ENCODE measurements at regions not wholly inside any gene's neighbourhood (a gene's known extent, or its start where the extent isn't known, plus 50 kb on each side); places are given as distances from the start of the nearest gene placed in this dataset.
"Not testable (repeated sequence)": the region's sequence is repeated elsewhere in the genome, so short reads cannot be mapped to it uniquely, and the experiment has no call there.

DNA sequence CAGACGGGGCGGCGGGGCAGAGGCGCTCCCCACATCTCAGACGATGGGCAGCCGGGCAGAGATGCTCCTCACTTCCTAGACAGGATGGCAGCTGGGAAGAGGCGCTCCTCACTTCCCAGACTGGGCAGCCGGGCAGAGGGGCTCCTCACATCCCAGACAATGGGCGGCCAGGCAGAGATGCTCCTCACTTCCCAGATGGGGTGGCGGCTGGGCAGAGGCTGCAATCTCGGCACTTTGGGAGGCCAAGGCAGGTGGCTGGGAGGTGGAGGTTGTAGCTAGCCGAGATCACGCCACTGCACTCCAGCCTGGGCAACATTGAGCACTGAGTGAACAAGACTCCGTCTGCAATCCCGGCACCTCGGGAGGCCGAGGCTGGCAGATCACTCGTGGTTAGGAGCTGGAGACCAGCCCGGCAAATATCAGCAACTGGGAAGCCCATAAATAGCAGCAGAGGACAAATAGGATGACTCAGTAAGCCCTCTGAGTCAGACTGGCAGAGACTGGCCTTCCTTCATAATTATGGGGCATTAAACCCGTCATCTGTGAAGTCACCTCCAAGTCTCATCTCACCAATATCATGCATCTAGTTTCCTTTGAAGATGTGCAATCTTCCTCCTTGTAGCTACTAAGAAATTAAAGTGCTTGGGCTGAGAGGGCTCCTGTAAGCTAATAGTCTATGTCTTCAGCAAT is 337.3 kb downstream of the GOLGA6L6 start:
- H3K27me3 ChIP-seq (ENCODE audit: insufficient read depth, low read length); H4K20me1 ChIP-seq (ENCODE audit: insufficient read depth); RAD21 ChIA-PET (ENCODE audit: low non-redundant PET in 1 of 2, low total read pairs in 2 of 2, uncharacterized antibody in 2 of 2, unreplicated experiment in 2 of 2); ATAC-seq; H3K9ac ChIP-seq (ENCODE audit: low read length); intact Hi-C loops (cut with micrococcal nuclease); H3K4me2 ChIP-seq (ENCODE audit: low read length); BruUV-seq (replicated peaks); DNase-seq (ENCODE audit: low read depth, low spot score); CTCF ChIA-PET; H3K4me3 ChIP-seq (replicated peaks in 1 of 2; ENCODE audit: low read depth in 1 of 2, low read length in 2 of 2); H3K27ac ChIP-seq (ENCODE audit: low read depth, low read length); H3K4me1 ChIP-seq (ENCODE audit: control insufficient read depth in 1 of 2, insufficient read depth in 2 of 2, low read length in 2 of 2); H2AFZ ChIP-seq (ENCODE audit: low read depth, low read length, poor library complexity, severe bottlenecking); H3K79me2 ChIP-seq (ENCODE audit: insufficient read depth, low read length); H3K36me3 ChIP-seq (ENCODE audit: control insufficient read depth in 1 of 2, insufficient read depth in 2 of 2, low read length in 2 of 2); POLR2A ChIA-PET; H3K9me2 ChIP-seq (ENCODE audit: insufficient read depth); H3K9me3 ChIP-seq (ENCODE audit: control insufficient read depth in 1 of 2, insufficient read depth in 1 of 2, low read depth in 1 of 2, low read length in 2 of 2): not testable (repeated sequence)

DNA sequence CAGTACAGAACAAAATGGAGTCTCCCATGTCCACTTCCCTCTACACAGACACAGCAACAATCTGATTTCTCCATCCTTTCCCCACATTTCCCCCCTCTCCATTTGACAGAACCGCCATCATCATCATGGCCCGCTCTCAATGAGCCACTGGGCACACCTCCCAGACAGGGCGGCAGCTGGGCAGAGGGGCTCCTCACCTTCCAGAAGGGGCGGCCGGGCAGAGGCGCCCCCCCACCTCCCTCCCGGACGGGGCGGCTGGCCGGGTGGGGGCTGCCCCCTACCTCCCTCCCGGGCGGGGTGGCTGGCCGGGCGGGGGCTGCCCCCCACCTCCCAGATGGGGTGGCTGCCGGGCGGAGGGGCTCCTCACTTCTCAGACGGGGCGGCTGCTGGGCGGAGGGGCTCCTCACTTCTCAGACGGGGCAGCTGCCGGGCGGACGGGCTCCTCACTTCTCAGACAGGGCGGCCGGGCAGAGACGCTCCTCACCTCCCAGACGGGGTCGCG is 337.9 kb downstream of the GOLGA6L6 start:
- H2AFZ ChIP-seq (ENCODE audit: low read depth, low read length, poor library complexity, severe bottlenecking); intact Hi-C loops (cut with micrococcal nuclease); H3K4me1 ChIP-seq (ENCODE audit: control insufficient read depth in 1 of 2, insufficient read depth in 2 of 2, low read length in 2 of 2); H3K36me3 ChIP-seq (ENCODE audit: control insufficient read depth in 1 of 2, insufficient read depth in 2 of 2, low read length in 2 of 2); DNase-seq (ENCODE audit: low read depth, low spot score); RAD21 ChIA-PET (ENCODE audit: low non-redundant PET in 1 of 2, low total read pairs in 2 of 2, uncharacterized antibody in 2 of 2, unreplicated experiment in 2 of 2); H4K20me1 ChIP-seq (ENCODE audit: insufficient read depth); H3K79me2 ChIP-seq (ENCODE audit: insufficient read depth, low read length); H3K9ac ChIP-seq (ENCODE audit: low read length); H3K27ac ChIP-seq (ENCODE audit: low read depth, low read length); ATAC-seq; H3K9me3 ChIP-seq (ENCODE audit: control insufficient read depth in 1 of 2, insufficient read depth in 1 of 2, low read depth in 1 of 2, low read length in 2 of 2); H3K9me2 ChIP-seq (ENCODE audit: insufficient read depth); H3K4me3 ChIP-seq (replicated peaks in 1 of 2; ENCODE audit: low read depth in 1 of 2, low read length in 2 of 2); BruUV-seq (replicated peaks); CTCF ChIA-PET; POLR2A ChIA-PET; H3K4me2 ChIP-seq (ENCODE audit: low read length); H3K27me3 ChIP-seq (ENCODE audit: insufficient read depth, low read length): not testable (repeated sequence)

DNA sequence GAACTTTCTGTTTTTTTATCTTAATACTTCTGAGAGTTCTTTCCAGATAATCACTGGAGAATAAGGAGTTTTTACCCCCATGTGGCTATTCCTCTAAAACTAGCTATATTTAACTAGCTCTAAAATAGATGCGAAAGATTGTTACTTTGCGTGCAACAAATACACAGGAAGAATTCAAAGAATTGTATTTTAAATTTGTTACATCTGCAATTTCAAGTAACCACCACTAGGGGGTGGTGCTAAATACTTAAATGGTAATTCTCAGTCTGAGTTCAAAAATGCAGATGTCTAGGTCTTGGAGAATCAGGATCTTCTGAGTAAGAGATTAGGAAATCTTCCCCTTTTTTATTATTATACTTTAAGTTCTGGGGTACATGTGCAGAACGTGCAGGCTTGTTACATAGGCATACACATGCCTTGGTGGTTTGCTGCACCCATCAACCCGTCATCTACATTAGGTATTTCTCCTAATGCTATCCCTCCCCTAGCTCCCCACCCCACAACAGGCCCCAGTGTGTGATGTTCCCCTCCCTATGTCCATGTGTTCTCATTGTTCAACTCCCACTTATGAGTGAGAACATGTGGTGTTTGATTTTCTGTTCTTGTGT is 346.9 kb downstream of the GOLGA6L6 start:
- H4K20me1 ChIP-seq (ENCODE audit: insufficient read depth); H3K9me2 ChIP-seq (ENCODE audit: insufficient read depth); H3K27ac ChIP-seq (ENCODE audit: low read depth, low read length); intact Hi-C loops (cut with micrococcal nuclease); CTCF ChIA-PET; RAD21 ChIA-PET (ENCODE audit: low non-redundant PET in 1 of 2, low total read pairs in 2 of 2, uncharacterized antibody in 2 of 2, unreplicated experiment in 2 of 2); H2AFZ ChIP-seq (ENCODE audit: low read depth, low read length, poor library complexity, severe bottlenecking); H3K4me1 ChIP-seq (ENCODE audit: control insufficient read depth in 1 of 2, insufficient read depth in 2 of 2, low read length in 2 of 2); H3K4me2 ChIP-seq (ENCODE audit: low read length); H3K9me3 ChIP-seq (ENCODE audit: control insufficient read depth in 1 of 2, insufficient read depth in 1 of 2, low read depth in 1 of 2, low read length in 2 of 2); DNase-seq (ENCODE audit: low read depth, low spot score); H3K27me3 ChIP-seq (ENCODE audit: insufficient read depth, low read length); H3K9ac ChIP-seq (ENCODE audit: low read length); POLR2A ChIA-PET; H3K36me3 ChIP-seq (ENCODE audit: control insufficient read depth in 1 of 2, insufficient read depth in 2 of 2, low read length in 2 of 2); ATAC-seq; BruUV-seq (replicated peaks); H3K4me3 ChIP-seq (replicated peaks in 1 of 2; ENCODE audit: low read depth in 1 of 2, low read length in 2 of 2); H3K79me2 ChIP-seq (ENCODE audit: insufficient read depth, low read length): not testable (repeated sequence)
- TF ChIP-seq, protein P1, sequence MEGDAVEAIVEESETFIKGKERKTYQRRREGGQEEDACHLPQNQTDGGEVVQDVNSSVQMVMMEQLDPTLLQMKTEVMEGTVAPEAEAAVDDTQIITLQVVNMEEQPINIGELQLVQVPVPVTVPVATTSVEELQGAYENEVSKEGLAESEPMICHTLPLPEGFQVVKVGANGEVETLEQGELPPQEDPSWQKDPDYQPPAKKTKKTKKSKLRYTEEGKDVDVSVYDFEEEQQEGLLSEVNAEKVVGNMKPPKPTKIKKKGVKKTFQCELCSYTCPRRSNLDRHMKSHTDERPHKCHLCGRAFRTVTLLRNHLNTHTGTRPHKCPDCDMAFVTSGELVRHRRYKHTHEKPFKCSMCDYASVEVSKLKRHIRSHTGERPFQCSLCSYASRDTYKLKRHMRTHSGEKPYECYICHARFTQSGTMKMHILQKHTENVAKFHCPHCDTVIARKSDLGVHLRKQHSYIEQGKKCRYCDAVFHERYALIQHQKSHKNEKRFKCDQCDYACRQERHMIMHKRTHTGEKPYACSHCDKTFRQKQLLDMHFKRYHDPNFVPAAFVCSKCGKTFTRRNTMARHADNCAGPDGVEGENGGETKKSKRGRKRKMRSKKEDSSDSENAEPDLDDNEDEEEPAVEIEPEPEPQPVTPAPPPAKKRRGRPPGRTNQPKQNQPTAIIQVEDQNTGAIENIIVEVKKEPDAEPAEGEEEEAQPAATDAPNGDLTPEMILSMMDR (IDR thresholded peaks at IDR 0.05 in 2 of 3, conservative IDR thresholded peaks at IDR 0.05 in 1 of 3; ENCODE audit: borderline replicate concordance in 1 of 3, insufficient read depth in 1 of 3, low read depth in 2 of 3, low read length in 2 of 3): peak in 1 of 3 experiments; percentile 44; a peak in 2 of 6 replicates

Measured in HCT116 (cell line).